Gastroesophageal sphincter (tissue), 3 donors: ENCODE measurements at regions not wholly inside any gene's neighbourhood (a gene's known extent, or its start where the extent isn't known, plus 50 kb on each side); places are given as distances from the start of the nearest gene placed in this dataset.

Source experiments
- CTCF ChIP-seq, 4 experiments: fragments of 200-600 bp in 2 of 4; fragments of 450-650 bp in 2 of 4; sonication (generic) in 1 of 4; IDR thresholded peaks; one replicate each; pipeline ENCODE4 v1.5.1; 2017 to 2019; ENCODE audit warnings: antibody characterized with exemption in 4 of 4, mild to moderate bottlenecking in 2 of 4, moderate library complexity in 2 of 4
- EP300 ChIP-seq: sonication (generic); formaldehyde crosslinking; IDR thresholded peaks from one replicate; pipeline ENCODE4 v1.6.1; 2017; ENCODE audit warnings: antibody characterized with exemption, mild to moderate bottlenecking
- POLR2AphosphoS5 ChIP-seq: sonication (generic); formaldehyde crosslinking; IDR thresholded peaks from one replicate; pipeline ENCODE4 v1.6.1; 2017; ENCODE audit warnings: antibody characterized with exemption

GRCh38 chr3:182575941-182576340 lies 217.4 kb upstream of the ATP11B start:
- TF ChIP-seq CTCF (IDR thresholded peaks at IDR 0.05) (no peak), EP300 (no peak), POLR2AphosphoS5 (no peak)
